Esophagus squamous epithelium (tissue), 5 donors: ENCODE measurements at regions not wholly inside any gene's neighbourhood (a gene's known extent, or its start where the extent isn't known, plus 50 kb on each side); places are given as distances from the start of the nearest gene placed in this dataset.

ENCODE experiments used
- DNase-seq: peaks from one replicate; lab custom pipeline; 2025; lab: John Stamatoyannopoulos, UW
- H3K27ac ChIP-seq, 4 donors: fragments of 200-600 bp; sonication (generic); one replicate each; pipeline ENCODE4 v1.5.1; 2016 to 2019; ENCODE audit warnings: mild to moderate bottlenecking in 1 of 4
- H3K27me3 ChIP-seq, 4 donors: fragments of 200-600 bp; sonication (generic); 1 replicate in 3 of 4; 2 replicates in 1 of 4; pipeline versions ENCODE4 v1.5.1 to v1.6.0; 2017 to 2021; ENCODE audit warnings: antibody characterized with exemption in 1 of 4
- H3K36me3 ChIP-seq, 3 donors: fragments of 200-600 bp; sonication (generic); one replicate each; pipeline ENCODE4 v1.5.1; 2016 to 2019
- H3K4me1 ChIP-seq, 3 donors: fragments of 200-600 bp; sonication (generic); one replicate each; pipeline ENCODE4 v1.5.1; 2017 to 2019
- H3K4me3 ChIP-seq, 4 donors: fragments of 200-600 bp; sonication (generic); 1 replicate in 3 of 4; 2 replicates in 1 of 4; pipeline ENCODE4 v1.5.1; 2016 to 2019; ENCODE audit warnings: mild to moderate bottlenecking in 2 of 4, moderate library complexity in 1 of 4
- H3K9me3 ChIP-seq, 3 donors: fragments of 200-600 bp; sonication (generic); one replicate each; pipeline ENCODE4 v1.5.1; 2016 to 2019
- CTCF ChIP-seq, 6 experiments: fragments of 450-650 bp in 4 of 6; fragments of 200-600 bp in 2 of 6; sonication (generic) in 2 of 6; IDR thresholded peaks; one replicate each; pipeline ENCODE4 v1.5.1; 2016 to 2019; ENCODE audit warnings: antibody characterized with exemption in 6 of 6, mild to moderate bottlenecking in 4 of 6, moderate library complexity in 4 of 6
- POLR2A ChIP-seq, 4 donors: fragments of 450-650 bp; IDR thresholded peaks; one replicate each; pipeline ENCODE4 v1.6.1; 2017; ENCODE audit warnings: antibody characterized with exemption in 4 of 4, mild to moderate bottlenecking in 4 of 4, moderate library complexity in 3 of 4
- WGBS, 2 donors: methylation state at CpG; one replicate each; pipeline ENCODE4 v1.1.5; 2018; 5-methylcytosine and 5-hydroxymethylcytosine counted together
- intact Hi-C: fragments of 100-400 bp; cut with DNase I; formaldehyde crosslinking; loops from one replicate; pipeline ENCODE4 v1.15.0; 2022
- donor health status: DM: yes; HTN: yes; CAD: no.

GRCh38 chr9:89666950-89667349 lies 62.1 kb downstream of the GADD45G start:
- Histone ChIP-seq H3K27me3 (no peaks in the 10 kb centered on the region), H3K27ac (no peak overlapping the region), H3K4me3 (no peak overlapping the region), H3K36me3 (no peaks in the 10 kb centered on the region), H3K4me1 (peaks cover 11 to 35% (median 11%) of the 10 kb centered on the region in 3 donors), H3K9me3 (no peaks in the 10 kb centered on the region)
- 87 to 94% methylated on average over 3 to 6 of the region's 6 CpGs for WGBS, 2 donors
- no peak for DNase-seq
- TF ChIP-seq POLR2A (IDR thresholded peaks at IDR 0.05), result no peak
- TF ChIP-seq CTCF (IDR thresholded peaks at IDR 0.05), result no peak
- intact Hi-C loops, result no loop called here

DNA sequence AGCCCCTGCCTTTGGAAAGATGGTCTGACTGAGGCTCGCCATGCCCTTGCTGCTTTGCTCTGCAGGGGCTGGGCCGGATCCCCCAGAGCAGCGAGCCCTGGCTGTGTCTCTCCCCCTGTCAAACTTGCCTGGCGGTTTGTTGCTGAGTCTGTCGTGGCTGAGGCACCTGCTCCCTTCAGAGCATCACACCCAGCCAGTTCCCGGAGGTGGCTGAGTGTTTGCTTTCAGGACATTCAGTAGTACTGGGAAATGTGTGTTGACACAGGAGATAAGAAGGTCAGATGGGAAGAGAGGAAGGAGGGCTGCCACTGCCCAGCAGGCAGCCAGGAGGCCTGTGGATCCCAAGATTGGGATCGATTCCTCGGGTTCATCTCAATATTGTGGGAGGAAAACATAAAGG lies 62.9 kb downstream of the GADD45G start:
- Histone ChIP-seq H3K4me1 (peaks cover 4 to 27% (median 5%) of the 10 kb centered on the region in 3 donors), H3K36me3 (no peaks in the 10 kb centered on the region), H3K27me3 (peaks cover 0 to 3% (median 0%) of the 10 kb centered on the region in 4 donors), H3K9me3 (no peaks in the 10 kb centered on the region), H3K4me3 (no peak overlapping the region), H3K27ac (no peak overlapping the region)
- TF ChIP-seq POLR2A (IDR thresholded peaks at IDR 0.05), result no peak
- no peak for TF ChIP-seq CTCF (IDR thresholded peaks at IDR 0.05)
- 61 to 83% methylated on average over 2 to 3 of the region's 8 CpGs for WGBS, 2 donors
- intact Hi-C loops, result no loop called here
- no peak for DNase-seq

GRCh38 chr9:89668216-89668865 lies 63.5 kb downstream of the GADD45G start:
- no peak for DNase-seq
- WGBS, 2 donors, result 69 to 76% methylated on average over 4 to 5 of the region's 7 CpGs
- H3K4me1 ChIP-seq, result peaks cover 0 to 21% (median 3%) of the 10 kb centered on the region in 3 donors
- intact Hi-C loops, result no loop called here
- H3K27ac ChIP-seq, result no peak overlapping the region
- H3K27me3 ChIP-seq, result peaks cover 0 to 3% (median 0%) of the 10 kb centered on the region in 4 donors
- no peaks in the 10 kb centered on the region for H3K36me3 ChIP-seq
- TF ChIP-seq POLR2A (IDR thresholded peaks at IDR 0.05), result no peak
- no peak for TF ChIP-seq CTCF (IDR thresholded peaks at IDR 0.05)
- no peak overlapping the region for H3K4me3 ChIP-seq
- H3K9me3 ChIP-seq, result no peaks in the 10 kb centered on the region

- Histone ChIP-seq H3K9me3 (no peaks in the 10 kb centered on the region), H3K27me3 (peaks cover 0 to 3% (median 0%) of the 10 kb centered on the region in 4 donors), H3K27ac (no peak overlapping the region), H3K4me1 (peaks cover 0 to 16% (median 3%) of the 10 kb centered on the region in 3 donors), H3K4me3 (no peak overlapping the region), H3K36me3 (no peaks in the 10 kb centered on the region)
- no peak for TF ChIP-seq CTCF (IDR thresholded peaks at IDR 0.05)
- TF ChIP-seq POLR2A (IDR thresholded peaks at IDR 0.05), result no peak
- DNase-seq, result no peak
- 82 to 100% methylated on average over 1 to 2 of the region's 2 CpGs for WGBS, 2 donors
- intact Hi-C loops, result no loop called here
Measured at GRCh38 chr9:89668866-89669246, 64.0 kb downstream of the GADD45G start.

DNA sequence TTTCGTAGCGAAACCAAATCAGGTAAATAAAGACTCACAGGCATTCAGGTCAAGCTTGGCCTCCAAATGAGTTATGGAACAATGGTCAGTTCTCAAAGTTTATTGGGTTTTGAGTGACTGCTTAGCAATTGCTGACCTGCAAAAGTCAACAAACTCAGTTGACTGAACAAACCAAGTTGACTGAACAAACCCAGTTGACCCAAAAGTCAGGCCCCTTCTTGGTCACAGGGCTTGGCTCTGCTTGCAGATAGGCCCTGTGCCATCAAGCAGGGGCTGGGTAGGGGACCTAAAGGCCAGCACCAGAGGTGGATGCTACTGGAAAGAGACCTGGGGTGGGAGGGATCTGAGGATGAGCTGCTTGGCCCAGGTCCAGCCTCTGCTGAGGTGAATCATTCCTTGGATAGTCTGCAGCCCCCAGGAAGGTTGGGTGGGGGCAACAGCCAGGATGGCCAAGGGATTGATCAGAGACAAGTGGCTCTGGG lies 64.6 kb downstream of the GADD45G start:
- TF ChIP-seq POLR2A (IDR thresholded peaks at IDR 0.05), result no peak
- TF ChIP-seq CTCF (IDR thresholded peaks at IDR 0.05), result no peak
- no peak overlapping the region for H3K4me3 ChIP-seq
- no peak overlapping the region for H3K27ac ChIP-seq
- DNase-seq, result no peak
- H3K4me1 ChIP-seq, result peaks cover 0 to 11% (median 1%) of the 10 kb centered on the region in 3 donors
- H3K36me3 ChIP-seq, result no peaks in the 10 kb centered on the region
- H3K9me3 ChIP-seq, result no peaks in the 10 kb centered on the region
- intact Hi-C loops, result no loop called here
- H3K27me3 ChIP-seq, result peaks cover 0 to 3% (median 0%) of the 10 kb centered on the region in 4 donors
- 100% methylated on average over 2 of the region's 2 CpGs for WGBS, 2 donors
